BJ (cell line): ENCODE measurements at regions not wholly inside any gene's neighbourhood (a gene's known extent, or its start where the extent isn't known, plus 50 kb on each side); places are given as distances from the start of the nearest gene placed in this dataset.

Experiments
- CTCF ChIA-PET: fragments of 350-600 bp; formaldehyde crosslinking; extraction: SDS; loops from one replicate; lab custom pipeline; 2021; ENCODE audit warnings: antibody characterized with exemption, inconsistent platforms; lab: Yijun Ruan, JAX
- POLR2A ChIA-PET: fragments of 300-600 bp; sonication (Branson Sonifier 250); formaldehyde crosslinking; extraction: SDS; loops from one replicate; lab custom pipeline; 2021; ENCODE audit warnings: antibody characterized with exemption; lab: Charles Lee
- DNase-seq: peaks from one replicate; pipeline ENCODE4 v3.0.0-alpha.2; 2011; ENCODE audit warnings: low read depth
- H3K27me3 ChIP-seq: 2 replicates; pipeline ENCODE4 v1.6.0; 2011; ENCODE audit warnings: low read length; ENCODE audit not compliant: control insufficient read depth, insufficient read depth
- H3K36me3 ChIP-seq: 2 replicates; pipeline ENCODE4 v1.5.1; 2011; ENCODE audit warnings: low read length; ENCODE audit not compliant: control insufficient read depth, insufficient read depth
- H3K4me3 ChIP-seq: 2 replicates; pipeline ENCODE4 v1.5.1; 2011; ENCODE audit warnings: low read depth, mild to moderate bottlenecking, control low read depth, low read length
- CTCF ChIP-seq: IDR thresholded peaks from 2 replicates; pipeline ENCODE4 v1.5.1; 2011; ENCODE audit warnings: low read depth, mild to moderate bottlenecking, control low read depth, inconsistent platforms, low read length, moderate library complexity; ENCODE audit not compliant: insufficient read depth

- ChIA-PET CTCF (no interaction called here), POLR2A (no interaction called here)
- H3K36me3 ChIP-seq: no peaks in the 10 kb centered on the region
Measured at GRCh38 chr13:56019606-56020005, 1121.1 kb upstream of the PRR20A start.

GRCh38 chr13:56020425-56020824, 1120.3 kb upstream of the PRR20A start:
- TF ChIP-seq CTCF: no peak
- Histone ChIP-seq H3K4me3 (no peak overlapping the region), H3K27me3 (no peaks in the 10 kb centered on the region), H3K36me3 (no peaks in the 10 kb centered on the region)
- ChIA-PET CTCF (no interaction called here), POLR2A (no interaction called here)
- no peak for DNase-seq

More at GRCh38 chr13:56019606-56020005, 1121.1 kb upstream of the PRR20A start:
- DNase-seq: no peak
- Histone ChIP-seq H3K27me3 (no peaks in the 10 kb centered on the region), H3K4me3 (no peak overlapping the region)
- TF ChIP-seq CTCF: no peak

- Histone ChIP-seq H3K4me3 (no peak overlapping the region), H3K36me3 (no peaks in the 10 kb centered on the region), H3K27me3 (no peaks in the 10 kb centered on the region)
- CTCF ChIA-PET: no interaction called here
- no peak for TF ChIP-seq CTCF
- POLR2A ChIA-PET: no interaction called here
- no peak for DNase-seq
Measured at GRCh38 chr13:56039992-56040391, 1100.7 kb upstream of the PRR20A start.

- ChIA-PET CTCF (no interaction called here), POLR2A (no interaction called here)
- no peak for DNase-seq
- no peak for TF ChIP-seq CTCF
- no peaks in the 10 kb centered on the region for H3K36me3 ChIP-seq
- H3K27me3 ChIP-seq: no peaks in the 10 kb centered on the region
- H3K4me3 ChIP-seq: no peak overlapping the region
Measured at GRCh38 chr13:56066321-56066720, 1074.4 kb upstream of the PRR20A start.

- CTCF ChIA-PET: no interaction called here
- no peak overlapping the region for H3K4me3 ChIP-seq
- POLR2A ChIA-PET: no interaction called here
- no peak for TF ChIP-seq CTCF
- DNase-seq: no peak
- no peaks in the 10 kb centered on the region for H3K36me3 ChIP-seq
- H3K27me3 ChIP-seq: no peaks in the 10 kb centered on the region
Measured at GRCh38 chr13:56102641-56103040, 1038.1 kb upstream of the PRR20A start.
